NB4 (cell line): ENCODE measurements at regions not wholly inside any gene's neighbourhood (a gene's known extent, or its start where the extent isn't known, plus 50 kb on each side); places are given as distances from the start of the nearest gene placed in this dataset.

Experiments used
- DNase-seq: peaks from one replicate; pipeline ENCODE4 v3.0.0; 2010; ENCODE audit warnings: low read depth
- H3K4me3 ChIP-seq: one replicate; pipeline ENCODE4 v1.5.1; 2011; ENCODE audit warnings: mild to moderate bottlenecking, low read depth, low read length, moderate library complexity
- MYC ChIP-seq: IDR thresholded peaks from 2 replicates; pipeline ENCODE4 v1.6.1; 2011; ENCODE audit warnings: low read depth, low read length
- POLR2A ChIP-seq: IDR thresholded peaks from 2 replicates; pipeline ENCODE4 v1.6.1; 2011; ENCODE audit warnings: mild to moderate bottlenecking; ENCODE audit not compliant: insufficient read length; ENCODE audit errors: extremely low read depth
- TF ChIP-seq, protein P1 (sequence below): IDR thresholded peaks from one replicate; pipeline ENCODE4 v1.5.1; 2012; ENCODE audit warnings: low read depth, low read length
- TF ChIP-seq, protein P2 (sequence below): IDR thresholded peaks from 2 replicates; pipeline ENCODE4 v1.6.1; 2011; ENCODE audit warnings: low read depth, low read length

DNA sequence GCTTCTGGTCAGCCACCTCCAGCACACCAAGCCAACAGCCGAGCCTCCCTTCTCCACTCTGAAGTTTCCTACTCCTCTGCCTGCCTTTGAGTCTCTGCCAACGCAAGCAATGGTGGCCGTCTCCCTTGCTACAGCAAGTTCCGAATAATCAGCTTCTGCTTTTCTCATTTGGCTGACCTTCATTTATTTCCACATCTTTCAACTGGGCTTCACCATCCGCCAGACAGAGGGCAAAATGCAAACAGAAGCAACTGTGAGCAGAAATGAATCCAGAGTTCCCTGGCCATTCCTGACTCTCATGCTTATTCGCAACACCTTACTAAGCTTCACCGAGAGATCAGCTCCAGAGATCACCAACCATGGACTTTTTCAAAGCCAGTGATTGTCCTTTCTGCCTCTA lies 621.0 kb downstream of the NPHP4 start:
- no peak overlapping the region for H3K4me3 ChIP-seq
- TF ChIP-seq, protein P1, sequence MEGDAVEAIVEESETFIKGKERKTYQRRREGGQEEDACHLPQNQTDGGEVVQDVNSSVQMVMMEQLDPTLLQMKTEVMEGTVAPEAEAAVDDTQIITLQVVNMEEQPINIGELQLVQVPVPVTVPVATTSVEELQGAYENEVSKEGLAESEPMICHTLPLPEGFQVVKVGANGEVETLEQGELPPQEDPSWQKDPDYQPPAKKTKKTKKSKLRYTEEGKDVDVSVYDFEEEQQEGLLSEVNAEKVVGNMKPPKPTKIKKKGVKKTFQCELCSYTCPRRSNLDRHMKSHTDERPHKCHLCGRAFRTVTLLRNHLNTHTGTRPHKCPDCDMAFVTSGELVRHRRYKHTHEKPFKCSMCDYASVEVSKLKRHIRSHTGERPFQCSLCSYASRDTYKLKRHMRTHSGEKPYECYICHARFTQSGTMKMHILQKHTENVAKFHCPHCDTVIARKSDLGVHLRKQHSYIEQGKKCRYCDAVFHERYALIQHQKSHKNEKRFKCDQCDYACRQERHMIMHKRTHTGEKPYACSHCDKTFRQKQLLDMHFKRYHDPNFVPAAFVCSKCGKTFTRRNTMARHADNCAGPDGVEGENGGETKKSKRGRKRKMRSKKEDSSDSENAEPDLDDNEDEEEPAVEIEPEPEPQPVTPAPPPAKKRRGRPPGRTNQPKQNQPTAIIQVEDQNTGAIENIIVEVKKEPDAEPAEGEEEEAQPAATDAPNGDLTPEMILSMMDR: no peak
- TF ChIP-seq MYC: no peak
- no peak for TF ChIP-seq POLR2A
- TF ChIP-seq, protein P2, sequence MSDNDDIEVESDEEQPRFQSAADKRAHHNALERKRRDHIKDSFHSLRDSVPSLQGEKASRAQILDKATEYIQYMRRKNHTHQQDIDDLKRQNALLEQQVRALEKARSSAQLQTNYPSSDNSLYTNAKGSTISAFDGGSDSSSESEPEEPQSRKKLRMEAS: no peak
- no peak for DNase-seq

DNA sequence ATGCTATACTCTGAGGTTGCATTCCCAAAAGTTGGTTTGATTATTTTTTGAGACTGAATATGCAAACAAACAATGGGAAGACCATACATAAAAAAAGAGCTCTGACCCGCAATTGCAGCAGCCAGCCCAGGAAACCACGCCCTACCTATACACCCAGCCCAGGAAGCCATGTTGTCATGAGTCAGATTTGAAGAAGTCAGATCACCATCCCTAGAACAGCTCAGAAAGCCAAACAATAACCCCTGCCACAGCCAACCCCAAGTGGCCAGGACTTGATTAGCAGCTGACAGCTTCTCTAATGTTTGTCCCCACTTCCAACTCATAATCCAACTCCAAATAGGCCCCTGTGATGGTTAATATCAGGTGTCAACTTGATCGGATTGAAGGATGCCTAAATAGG lies 621.9 kb downstream of the NPHP4 start:
- TF ChIP-seq, protein P1: no peak
- no peak for TF ChIP-seq MYC
- TF ChIP-seq, protein P2: no peak
- no peak for TF ChIP-seq POLR2A
- no peak for DNase-seq
- no peak overlapping the region for H3K4me3 ChIP-seq

DNA sequence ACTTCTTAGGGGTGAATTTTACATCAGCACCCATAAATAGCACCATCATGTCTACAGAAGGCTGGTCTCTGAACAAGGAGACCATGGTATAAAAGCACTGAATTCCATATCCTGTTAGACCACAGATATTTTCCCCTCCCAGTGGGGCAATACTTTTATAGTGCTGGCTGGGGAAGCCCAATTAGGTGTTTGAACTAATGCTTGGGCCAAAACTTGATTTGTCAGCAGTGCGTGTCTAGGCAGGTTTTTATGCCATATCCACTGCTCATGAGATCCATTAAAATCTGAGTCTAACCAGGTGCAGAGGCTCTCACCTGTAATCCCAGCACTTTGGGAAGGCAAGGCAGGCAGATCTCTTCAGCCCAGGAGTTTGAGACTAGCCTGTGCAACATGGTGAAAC lies 623.0 kb downstream of the NPHP4 start:
- no peak overlapping the region for H3K4me3 ChIP-seq
- DNase-seq: no peak
- TF ChIP-seq POLR2A (no peak), MYC (no peak)
- TF ChIP-seq, protein P2: no peak
- TF ChIP-seq, protein P1: no peak

DNA sequence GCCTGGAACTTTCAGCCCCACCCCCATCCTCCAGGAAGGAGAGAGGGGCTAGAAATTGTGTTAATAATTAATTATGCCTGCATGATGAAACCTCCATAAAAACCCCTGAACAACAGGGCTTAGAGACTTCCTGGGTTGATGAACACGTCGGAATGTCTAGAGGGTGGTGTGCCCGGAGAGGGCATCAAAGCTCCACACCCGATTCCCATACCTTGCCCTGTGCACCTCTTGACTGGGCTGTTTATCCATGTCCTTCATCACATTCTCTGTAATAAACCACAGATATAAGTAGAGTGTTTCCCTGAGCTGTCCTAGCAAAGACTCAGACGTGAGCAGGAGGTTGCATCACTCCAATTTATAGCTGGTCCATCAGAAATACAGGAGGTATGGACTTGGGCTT lies 624.0 kb downstream of the NPHP4 start:
- TF ChIP-seq, protein P1: no peak
- TF ChIP-seq MYC (no peak), POLR2A (no peak)
- TF ChIP-seq, protein P2: no peak
- no peak overlapping the region for H3K4me3 ChIP-seq
- no peak for DNase-seq

DNA sequence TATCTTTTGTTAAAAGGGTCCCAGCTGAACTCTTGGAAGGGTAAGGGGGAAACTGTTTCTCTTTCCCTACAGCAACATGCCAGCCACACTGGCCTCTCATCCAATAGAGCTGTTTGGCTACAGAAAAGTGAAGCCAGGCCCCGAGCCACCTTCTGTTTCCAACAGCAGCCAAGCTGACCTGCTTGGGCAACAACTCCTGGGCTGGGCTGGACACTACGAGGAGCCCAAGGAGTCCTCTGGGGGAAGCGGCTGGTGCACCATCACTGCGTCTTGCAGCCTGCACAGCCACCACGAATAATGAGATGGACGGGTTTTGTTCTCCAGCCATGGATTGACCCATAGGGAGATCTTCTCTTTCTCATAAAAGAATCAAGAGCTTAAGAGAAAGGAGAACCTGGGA lies 624.9 kb downstream of the NPHP4 start:
- no peak overlapping the region for H3K4me3 ChIP-seq
- TF ChIP-seq POLR2A (no peak), MYC (no peak)
- TF ChIP-seq, protein P2: no peak
- TF ChIP-seq, protein P1: no peak
- no peak for DNase-seq

DNA sequence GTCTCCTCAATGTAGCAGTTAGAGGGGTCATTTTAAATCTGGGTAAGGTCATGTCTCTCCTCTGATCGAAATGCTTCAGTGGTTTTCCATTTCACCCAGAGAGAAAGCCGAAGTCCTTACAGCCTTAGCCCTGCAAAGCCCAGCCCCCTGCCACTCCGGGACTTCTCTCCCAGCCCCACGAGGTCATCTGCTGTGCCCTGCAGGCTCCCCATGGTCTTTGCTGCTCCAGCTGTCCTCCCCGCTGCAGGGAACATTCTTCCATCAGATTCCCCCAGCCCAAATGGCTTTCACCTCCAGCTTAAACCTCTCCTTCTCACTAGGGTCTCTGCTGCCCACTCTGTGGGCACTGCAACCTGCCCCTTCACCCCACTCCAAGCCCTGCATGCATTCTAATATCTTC lies 626.5 kb downstream of the NPHP4 start:
- no peak overlapping the region for H3K4me3 ChIP-seq
- TF ChIP-seq POLR2A: no peak
- TF ChIP-seq MYC: no peak
- TF ChIP-seq, protein P1: no peak
- TF ChIP-seq, protein P2: no peak
- DNase-seq: no peak
